ENCODE measurements at regions not wholly inside any gene's neighbourhood (a gene's known extent, or its start where the extent isn't known, plus 50 kb on each side); places are given as distances from the start of the nearest gene placed in this dataset.

DNA sequence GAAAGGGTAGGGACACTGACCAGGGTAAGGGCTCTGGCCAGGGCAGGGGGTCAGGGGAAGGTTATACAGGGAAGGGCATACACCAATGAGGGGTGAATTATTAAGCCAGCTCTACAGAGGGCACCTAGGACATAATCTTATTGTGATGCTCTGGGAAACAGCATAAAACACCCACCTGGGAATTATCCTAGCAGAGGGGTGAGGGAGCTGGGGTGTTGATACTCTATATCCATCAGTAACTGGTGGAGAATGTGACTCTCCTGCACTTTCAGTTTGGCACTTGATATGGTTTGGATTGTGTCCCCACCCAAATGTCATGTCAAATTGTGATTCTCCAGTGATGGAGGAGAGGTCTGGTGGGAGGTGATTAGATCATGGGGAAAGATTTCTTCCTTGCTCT, 291.2 kb downstream of the ASMT start:
- no peak for TF ChIP-seq POLR2A (IDR thresholded peaks at IDR 0.05; ENCODE audit: control extremely low read depth in 1 of 2, low read depth in 2 of 2, low read length in 2 of 2)
- TF ChIP-seq GTF2F1 (IDR thresholded peaks at IDR 0.05; ENCODE audit: borderline replicate concordance, low read depth, low read length) = no peak
- no peak for TF ChIP-seq KDM1A (IDR thresholded peaks at IDR 0.05; ENCODE audit: borderline replicate concordance, low read length)
- no peak for TF ChIP-seq HDAC6 (IDR thresholded peaks at IDR 0.05; ENCODE audit: low read depth, low read length)
- no peak for TF ChIP-seq EZH2 (IDR thresholded peaks at IDR 0.05; ENCODE audit: low read depth, low read length, severe bottlenecking)

Measured in H1 (cell line).